Esophagus squamous epithelium (tissue), 4 donors: ENCODE measurements at regions not wholly inside any gene's neighbourhood (a gene's known extent, or its start where the extent isn't known, plus 50 kb on each side); places are given as distances from the start of the nearest gene placed in this dataset.

Experiments
- CTCF ChIP-seq, 6 experiments: fragments of 450-650 bp in 4 of 6; fragments of 200-600 bp in 2 of 6; sonication (generic) in 2 of 6; IDR thresholded peaks; one replicate each; pipeline ENCODE4 v1.5.1; 2016 to 2019; ENCODE audit warnings: antibody characterized with exemption in 6 of 6, mild to moderate bottlenecking in 4 of 6, moderate library complexity in 4 of 6
- POLR2A ChIP-seq, 4 donors: fragments of 450-650 bp; IDR thresholded peaks; one replicate each; pipeline ENCODE4 v1.6.1; 2017; ENCODE audit warnings: antibody characterized with exemption in 4 of 4, mild to moderate bottlenecking in 4 of 4, moderate library complexity in 3 of 4

DNA sequence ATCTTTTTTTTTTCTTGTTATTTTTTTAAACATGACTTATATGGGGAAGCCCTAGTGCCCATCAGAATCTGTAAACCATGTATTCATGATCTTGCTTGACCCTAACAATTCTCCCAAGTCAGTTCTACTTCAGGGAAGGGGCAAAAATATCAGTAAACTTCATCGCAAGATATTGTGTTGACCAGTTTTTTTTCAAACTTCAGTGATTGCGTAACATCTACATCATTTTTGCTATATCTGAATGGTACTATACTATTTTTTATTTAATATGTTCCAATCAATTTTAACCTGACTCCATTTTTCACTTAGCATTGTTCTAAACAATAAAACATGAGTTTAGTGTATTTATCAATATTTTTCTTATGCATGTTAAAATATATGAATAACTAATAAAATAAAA is 221.2 kb downstream of the NKX6-1 start:
- TF ChIP-seq CTCF (IDR thresholded peaks at IDR 0.05) (no peak), POLR2A (IDR thresholded peaks at IDR 0.05) (no peak)
